GM19397 (cell line): ENCODE measurements at regions not wholly inside any gene's neighbourhood (a gene's known extent, or its start where the extent isn't known, plus 50 kb on each side); places are given as distances from the start of the nearest gene placed in this dataset.

Source experiments
- ATAC-seq: cut with Tn5 transposase; IDR thresholded peaks from one replicate; pipeline ENCODE4 v1.9.1; 2021; ENCODE audit warnings: mild to moderate bottlenecking, moderate library complexity; ENCODE audit not compliant: unreplicated experiment

DNA sequence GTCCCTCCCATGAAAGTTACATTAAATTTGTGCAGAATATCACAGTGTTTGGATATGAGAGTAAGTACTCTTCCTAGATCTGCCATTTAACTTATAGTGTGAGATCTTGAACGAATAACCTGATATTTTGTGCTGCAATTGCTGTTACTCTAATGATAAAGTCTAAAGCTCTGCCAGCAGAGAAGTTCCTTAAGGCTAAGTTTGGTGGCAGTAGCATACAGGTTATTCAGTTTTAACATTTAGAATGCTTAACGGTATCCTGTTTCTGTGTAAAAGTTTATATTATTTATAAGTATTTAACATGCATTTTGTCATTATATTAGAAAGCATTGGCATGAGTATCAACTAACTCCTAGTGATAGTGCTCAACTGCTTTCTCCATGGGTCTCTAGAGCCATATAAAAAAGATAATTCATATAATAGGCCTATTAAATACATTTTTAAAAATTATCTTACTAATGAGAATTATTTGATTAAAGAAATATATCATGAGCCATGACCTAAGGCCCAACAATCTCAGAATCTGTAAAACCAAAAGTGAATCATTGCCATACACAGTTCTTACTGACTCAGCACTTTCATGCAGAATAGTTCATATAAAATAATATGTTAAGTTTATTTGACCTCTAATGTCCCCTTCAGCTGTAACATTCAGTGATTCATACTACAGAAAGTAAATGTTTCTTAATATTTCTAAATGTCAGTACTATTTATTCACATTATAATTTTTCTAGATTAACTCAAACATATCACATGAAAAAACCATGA is 1058.6 kb downstream of the TRHDE start:
- ATAC-seq, result no peak

DNA sequence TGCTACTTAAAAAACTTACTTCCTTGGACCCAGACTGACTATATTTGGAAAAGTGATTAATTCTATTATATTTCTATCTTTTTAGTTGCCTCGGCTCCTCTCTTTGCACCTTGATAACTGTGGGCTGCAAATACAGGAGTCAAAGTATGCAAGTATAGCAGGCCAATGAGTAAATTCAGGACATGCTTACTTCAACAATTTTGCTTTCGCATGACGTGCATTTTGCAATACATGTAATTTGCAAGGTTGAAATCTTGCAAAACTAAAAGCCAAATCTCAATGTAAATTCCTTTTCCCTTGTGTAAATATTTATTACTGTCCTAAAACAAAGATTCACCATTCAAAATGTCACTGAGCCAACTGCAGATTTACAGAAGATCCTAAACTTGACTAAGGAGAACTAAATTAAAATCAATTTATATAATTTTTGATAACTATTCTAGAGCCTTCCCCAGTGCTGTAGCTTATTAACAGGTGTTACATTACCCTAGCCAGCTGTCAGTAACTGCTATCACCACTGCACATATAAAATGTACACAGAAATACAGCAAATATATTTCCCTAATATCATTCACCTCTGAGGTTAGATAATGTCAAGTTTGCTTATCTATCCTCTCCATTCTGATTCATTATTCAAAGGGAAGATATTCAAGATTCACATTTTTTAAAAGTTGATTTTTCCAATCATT is 1069.5 kb downstream of the TRHDE start:
- ATAC-seq, result no peak

DNA sequence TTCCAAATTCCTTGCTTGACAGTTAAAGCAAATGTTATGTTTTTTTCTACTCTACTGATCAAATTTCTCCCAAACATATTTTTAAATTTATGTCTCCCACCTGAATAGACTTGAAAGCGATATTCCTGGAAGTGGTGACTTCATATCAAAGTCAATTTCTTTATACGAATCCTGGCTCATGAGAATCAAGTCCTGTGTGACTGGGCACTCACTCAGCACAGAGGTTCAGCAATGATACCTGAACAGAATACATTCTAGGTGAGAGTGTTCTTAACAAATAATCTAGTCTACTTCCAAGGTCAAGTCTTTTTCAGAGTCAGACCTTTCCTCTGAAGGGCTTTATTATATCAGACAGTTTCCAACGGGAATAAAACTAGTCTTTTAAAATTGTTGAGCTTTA is 1070.6 kb downstream of the TRHDE start:
- no peak for ATAC-seq

DNA sequence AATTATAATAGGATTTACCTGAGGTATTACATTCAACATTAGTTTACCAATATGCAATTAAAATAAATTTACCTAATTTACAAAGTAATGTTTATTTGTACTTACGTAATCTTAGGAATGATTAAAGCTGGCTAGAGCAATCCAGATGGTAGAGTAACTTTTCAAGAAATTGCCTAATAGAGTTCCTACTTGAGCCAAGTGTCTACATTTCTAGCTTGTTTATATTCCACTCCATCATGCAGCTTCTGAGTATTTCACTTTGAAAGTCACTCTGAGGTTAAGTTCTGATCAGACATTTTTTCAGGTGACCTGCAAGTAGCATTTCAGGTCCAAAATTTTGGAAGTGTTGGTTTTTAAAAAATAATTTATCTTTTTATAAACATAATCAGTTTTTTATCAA is 1080.7 kb downstream of the TRHDE start:
- no peak for ATAC-seq

DNA sequence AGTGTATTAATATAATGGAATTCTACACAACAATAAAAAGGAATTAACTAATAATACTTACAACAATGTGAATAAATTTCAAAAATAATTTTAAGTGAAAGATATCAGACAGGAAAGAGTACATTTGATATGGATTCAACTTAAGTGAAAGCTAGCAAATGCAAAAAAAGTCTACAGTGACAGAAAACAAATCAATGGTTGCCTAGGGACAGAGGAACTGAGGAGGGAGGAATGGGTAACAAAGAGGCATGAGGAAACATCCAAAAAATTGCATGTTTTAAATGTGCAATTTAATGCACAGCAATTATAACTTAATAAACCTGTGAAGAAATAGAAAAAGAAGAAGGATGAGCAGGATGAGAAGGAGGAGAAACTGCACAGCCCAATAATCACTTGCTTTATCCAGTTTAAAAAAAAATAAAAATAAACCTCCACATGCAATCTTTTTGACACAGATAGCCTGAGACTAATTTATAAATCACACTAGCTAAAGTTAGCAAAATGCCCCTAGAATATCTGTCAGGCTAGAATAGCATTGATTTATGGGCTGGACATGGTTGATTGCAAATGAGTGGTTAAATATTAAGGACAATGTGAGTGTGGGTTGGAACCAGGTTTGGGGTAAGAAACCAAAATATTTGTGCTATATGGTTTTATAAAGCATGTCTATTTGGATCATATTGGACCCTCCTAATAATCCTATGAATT is 1089.1 kb downstream of the TRHDE start:
- no peak for ATAC-seq

DNA sequence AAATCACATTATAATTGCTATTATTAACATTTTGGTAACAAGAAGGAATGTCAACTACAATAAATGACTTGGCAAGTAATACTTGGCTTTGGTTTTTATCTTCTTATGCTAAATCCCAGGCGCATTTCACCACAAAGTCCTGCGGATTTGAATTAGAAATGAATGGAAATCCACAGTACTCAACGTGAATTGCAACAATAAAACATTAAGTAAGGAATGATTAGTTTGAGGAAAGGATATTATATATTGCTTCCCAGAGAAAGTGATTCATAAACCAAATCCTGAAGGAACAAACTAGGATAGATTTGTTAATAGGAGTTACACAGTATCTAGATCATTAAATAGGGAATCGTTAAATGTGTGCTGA is 1089.7 kb downstream of the TRHDE start:
- ATAC-seq, result no peak

DNA sequence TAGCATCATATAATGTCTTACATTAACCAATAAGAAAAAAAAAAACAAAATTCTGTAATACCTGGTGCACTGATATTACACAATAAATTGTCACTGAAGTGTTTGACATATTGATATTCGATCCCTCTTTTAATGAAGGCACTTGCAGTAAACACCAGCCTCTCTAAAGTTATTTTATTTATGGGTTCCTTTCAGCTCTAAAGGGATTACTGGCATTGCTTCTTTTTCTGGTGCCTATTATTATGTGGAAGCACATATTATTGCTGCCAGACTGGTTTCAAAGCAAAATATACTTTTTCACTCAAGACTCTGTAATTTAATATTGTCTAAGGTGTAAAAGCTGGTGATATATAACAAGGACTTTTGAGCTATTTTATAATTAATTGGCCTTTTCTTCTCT is 1090.5 kb downstream of the TRHDE start:
- no peak for ATAC-seq

DNA sequence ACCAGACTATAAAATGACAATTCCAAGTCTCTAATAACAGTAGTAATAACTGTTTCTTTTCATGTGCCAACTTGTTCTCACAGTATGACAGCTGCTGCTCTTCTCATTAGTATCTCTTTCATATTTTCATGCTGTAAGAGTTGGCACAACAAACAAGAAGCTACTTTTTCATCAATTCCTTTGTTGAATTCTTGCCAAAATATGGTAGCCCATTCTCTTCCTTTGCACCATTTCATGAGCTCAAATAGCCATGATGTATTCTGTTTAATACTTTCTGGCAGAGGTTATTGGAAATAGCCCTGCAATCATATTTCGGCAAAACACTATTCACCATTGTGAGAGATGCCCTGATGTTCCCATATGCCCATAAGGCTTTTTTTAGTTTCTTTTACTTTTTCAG is 1100.7 kb downstream of the TRHDE start:
- no peak for ATAC-seq

DNA sequence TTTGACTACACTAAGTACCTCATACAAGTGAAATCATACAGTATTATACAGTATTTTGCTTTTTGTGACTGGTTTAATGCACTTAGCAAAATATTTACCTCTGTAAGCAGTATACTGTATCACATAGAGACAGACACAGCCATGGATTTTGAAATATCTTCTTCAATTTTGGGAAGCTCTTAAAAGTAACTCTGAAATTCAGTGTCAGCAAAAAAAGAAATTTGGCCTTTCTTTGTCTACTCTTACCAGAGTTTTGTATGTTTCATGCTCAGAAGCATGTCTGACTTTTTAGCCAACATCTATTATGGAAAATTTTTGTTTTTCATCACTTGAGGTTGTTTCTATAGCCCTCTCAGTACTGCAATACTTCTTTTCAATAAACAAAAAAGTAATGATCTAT is 1102.2 kb downstream of the TRHDE start:
- ATAC-seq, result no peak

DNA sequence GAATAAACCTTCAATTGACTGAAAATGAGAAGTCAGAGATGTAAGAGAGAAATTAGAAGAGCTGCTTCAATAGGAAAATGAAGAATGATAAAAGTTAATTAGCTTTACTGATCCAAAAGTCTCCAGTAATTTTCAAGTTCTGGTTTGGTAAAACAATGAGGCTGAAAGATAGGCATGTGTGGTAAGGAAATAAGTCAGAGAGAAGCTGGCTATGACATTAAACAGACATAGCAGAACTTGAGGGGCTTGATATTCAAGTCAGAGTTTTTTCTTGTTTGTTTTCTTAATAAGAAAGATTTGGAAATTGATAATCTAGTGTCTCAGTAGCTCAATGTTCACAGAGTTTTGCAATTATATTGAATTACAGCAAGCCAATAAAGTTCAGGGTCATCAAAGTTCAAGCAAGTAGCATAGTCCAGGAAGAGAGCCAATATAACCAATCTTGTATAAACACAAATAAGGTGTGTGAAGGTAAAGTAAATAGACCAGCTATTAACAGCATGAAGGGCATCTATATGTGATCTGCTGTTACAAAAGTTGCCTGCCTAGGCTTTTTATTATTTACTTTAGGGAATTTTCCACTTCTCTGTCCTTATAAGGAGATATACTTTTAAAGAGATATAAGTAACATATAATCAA is 1111.5 kb downstream of the TRHDE start:
- ATAC-seq, result no peak

DNA sequence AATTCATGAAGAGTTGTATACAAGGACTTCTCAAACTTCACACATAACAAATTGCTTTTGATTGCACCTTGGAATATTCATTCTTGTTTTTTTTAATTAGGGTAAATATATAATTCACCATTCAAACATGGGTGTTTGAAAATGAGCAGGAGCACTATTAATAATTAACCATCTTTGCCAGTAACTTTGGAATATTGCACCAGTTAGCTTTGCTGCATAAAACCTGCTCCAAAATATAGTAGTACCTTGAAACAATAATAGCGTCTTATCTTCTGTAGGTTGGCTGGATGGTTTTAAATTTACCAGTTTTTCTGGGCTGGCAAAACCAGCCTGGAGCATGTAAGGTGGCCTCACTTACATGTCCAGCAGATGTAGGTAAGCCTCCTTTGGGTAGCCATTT is 1112.4 kb downstream of the TRHDE start:
- ATAC-seq, result no peak

DNA sequence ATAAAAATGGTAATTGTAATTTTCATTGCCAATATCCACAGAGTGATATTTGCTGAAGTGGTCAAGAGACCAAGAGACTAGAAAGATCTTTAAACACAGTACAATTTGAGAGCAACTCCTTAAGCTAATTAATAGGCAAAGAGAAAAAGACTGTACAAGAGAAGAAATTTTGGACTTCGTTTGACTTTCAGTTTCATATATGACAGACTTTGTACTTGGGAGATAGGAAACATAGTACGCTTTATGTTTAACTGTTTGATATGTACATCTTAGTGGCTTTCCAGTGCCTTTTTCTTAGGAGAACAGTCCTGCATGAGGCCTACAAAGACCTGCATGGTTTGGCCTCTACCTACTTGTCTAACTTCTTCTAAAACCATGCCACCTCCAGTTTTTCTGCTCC is 1118.1 kb downstream of the TRHDE start:
- no peak for ATAC-seq

DNA sequence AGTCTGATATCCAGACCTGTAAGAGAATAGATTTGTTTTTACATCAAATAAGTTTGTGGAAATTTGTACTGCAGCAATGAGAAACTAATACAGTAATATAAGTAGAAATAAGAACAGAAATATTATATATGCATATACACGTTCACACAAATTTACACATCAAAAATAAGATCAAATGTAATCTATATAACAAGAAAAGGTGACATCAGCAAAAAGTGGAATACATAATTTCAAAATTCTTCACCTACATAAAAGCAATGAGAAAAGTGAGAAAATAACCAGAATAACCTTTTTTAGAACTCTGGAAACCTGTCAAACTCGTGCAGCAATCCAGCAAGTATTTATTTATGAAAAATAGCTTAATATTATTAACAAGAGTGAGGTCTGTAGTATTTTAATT is 1124.6 kb upstream of the ATXN7L3B start:
- no peak for ATAC-seq

DNA sequence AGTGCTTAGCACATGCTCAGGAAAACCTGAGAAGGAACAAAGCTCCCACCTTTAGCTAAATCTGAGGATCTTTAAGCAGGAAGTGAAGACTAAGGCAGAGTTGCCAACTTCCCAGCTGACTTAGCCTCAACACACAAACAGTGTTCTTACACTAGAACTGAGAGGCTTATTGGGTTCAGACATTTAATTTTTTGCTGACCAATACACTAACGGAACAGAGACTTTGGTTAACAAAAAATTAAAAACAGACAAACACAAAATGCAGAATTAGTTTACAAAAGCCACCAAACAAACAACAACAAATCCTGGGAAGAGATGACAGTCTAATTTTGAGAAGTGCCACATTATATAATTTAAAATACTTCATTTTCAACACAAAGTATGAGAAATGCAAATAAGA is 1123.7 kb upstream of the ATXN7L3B start:
- no peak for ATAC-seq

DNA sequence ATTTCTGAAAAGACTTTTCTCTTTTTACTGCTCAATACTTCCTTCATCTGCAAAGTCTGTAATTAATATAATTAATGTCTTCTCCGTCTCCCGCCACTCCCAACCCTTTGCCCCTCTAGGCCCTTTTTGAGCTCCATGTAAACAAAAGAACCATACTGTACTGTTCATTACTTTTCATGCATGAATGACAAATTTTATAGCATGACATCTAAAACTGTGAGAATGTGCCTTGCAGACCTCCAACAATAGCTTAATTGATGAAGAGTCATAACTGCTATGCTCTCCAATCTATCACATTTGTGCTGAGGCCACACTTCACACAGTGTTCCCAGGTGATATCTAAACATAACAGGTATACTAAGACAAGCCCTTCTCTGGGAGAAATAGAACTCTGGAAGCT is 1122.7 kb upstream of the ATXN7L3B start:
- no peak for ATAC-seq

DNA sequence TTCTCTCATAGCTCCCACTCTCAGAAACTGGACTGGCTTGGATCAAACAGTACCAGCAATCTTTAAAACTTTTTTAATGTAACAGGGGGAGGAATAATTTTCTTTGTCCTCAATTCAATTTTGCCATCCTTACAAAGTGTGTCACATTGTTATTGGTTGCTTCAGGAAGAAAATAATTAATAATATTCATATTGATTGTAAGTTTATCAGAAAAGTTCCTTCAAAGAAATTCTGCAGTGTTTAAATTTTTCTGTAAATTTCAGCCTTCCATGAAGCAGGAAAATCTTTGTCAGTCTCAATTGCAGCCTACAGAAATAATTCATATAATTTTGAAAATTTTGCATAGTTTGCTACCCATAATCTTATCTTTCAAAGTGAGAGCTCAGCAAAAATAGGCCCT is 1119.1 kb upstream of the ATXN7L3B start:
- no peak for ATAC-seq

DNA sequence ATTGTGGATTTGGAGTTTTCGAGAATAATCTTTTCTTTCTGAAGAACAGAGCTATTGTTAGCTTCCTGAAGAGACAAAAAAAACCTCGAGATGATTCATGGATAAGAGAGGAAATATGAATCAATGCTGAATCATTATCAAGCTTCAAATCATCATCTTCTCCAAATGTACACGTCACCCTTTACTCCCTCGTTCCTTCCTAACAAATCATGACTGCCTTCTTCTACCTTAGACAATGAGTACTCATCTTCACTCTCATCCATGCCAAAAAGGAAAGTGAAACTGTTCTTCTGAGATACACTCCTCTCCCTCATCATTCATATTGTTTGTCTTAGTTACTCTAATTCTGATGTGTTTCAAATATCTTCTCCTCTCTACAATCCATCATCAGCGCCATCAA is 1115.8 kb upstream of the ATXN7L3B start:
- peak; percentile 75 for ATAC-seq

DNA sequence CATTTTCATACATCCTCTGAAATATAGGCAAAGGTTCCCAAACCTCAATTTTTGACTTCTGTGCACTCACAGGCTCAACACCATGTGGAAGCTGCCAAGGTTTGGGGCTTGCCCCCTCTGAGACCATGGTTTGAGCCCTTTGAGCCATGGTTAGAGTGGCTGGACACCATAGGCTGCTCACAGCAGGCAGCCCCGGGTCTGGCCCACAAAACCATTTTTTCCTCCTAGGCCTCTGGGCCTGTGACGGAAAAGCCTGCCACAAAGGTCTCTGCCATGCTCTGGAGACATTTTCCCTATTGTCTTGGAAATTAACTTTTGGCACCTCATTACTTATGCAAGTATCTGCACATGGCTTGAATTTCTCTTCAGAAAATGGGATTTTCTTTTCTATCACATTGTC is 1113.2 kb upstream of the ATXN7L3B start:
- ATAC-seq, result no peak

DNA sequence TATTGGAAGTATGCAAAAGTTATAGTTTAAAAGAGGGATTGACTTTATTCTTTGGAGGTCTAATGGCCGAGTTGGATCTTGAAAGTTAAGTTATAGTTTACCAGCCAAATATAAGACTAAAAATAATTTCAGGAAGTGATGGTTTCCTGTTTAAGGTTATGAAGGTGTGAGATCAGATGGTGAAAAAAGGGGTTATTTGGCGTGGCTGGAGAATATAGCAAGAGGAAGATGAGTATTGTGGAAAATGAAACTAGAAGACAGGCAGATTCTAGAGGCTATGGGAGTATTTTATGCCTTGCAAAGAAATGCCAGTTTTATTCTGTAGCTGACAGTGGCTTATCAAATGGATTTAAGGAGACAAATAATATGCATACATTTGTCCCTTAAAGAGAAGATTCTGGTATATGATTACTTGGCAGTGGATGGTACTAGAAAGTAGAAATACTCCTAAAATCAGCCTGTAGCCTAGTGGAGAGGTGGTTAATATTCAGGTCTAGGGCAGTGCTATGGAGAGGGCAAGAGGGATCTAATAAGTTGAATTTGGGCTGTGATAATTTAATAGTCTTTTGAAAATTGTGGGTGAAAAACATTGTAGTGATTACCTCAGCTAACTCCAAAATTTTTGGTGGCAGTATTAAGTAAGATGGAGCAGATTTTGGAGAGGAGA is 1091.8 kb upstream of the ATXN7L3B start:
- peak; percentile 81 for ATAC-seq

DNA sequence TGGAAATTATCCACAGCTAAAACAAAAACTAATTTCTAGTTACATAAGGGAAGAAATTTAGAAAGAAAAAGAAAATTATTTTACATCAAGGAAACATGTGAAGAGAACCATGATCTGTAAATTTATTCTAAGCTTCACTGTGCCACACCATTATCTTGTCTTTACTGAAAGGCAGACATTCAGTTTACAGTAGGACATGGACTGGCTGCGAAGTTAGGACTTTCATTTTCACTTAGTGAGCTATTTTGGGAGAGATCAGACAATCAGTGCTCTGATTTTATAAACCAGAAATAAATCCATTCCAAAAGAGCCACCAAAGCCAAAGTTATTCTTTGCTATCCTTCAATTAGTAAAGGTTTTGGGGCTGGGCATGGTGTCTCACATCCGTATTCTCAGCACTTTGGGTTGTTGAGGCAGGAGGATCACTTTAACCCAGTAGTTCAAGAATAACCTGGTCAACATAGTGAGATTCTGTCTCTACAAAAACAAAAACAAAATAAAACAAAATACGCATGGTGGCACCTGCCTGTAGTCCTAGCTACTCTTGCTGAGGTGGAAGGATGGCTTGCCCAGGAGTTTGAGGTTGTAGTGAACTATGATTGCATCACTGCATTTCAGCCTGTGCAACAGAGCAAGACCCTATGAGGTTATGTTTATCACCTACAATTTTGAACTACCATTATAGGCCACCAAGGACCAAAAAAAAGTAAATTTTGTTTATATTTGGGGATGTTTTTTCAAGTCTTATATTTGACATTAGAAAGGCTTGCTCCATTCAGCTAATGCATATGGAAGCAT is 1084.8 kb upstream of the ATXN7L3B start:
- ATAC-seq, result peak; percentile 69
